ENCODE measurements at regions not wholly inside any gene's neighbourhood (a gene's known extent, or its start where the extent isn't known, plus 50 kb on each side); places are given as distances from the start of the nearest gene placed in this dataset.
"Not testable (repeated sequence)": the region's sequence is repeated elsewhere in the genome, so short reads cannot be mapped to it uniquely, and the experiment has no call there.

GRCh38 chr12:128111333-128111732 is 155.6 kb upstream of the TMEM132C start:
- no peak for DNase-seq

- DNase-seq, result no peak
These were observed 155.0 kb upstream of the TMEM132C start for GRCh38 chr12:128111951-128112350.

- DNase-seq, result not testable (repeated sequence)
These were observed 153.7 kb upstream of the TMEM132C start for GRCh38 chr12:128113250-128113649.

- DNase-seq, result no peak
These were observed 152.5 kb upstream of the TMEM132C start for GRCh38 chr12:128114485-128114884.

- DNase-seq, result no peak
These were observed 150.4 kb upstream of the TMEM132C start for GRCh38 chr12:128116537-128116936.

GRCh38 chr12:128120035-128120434 is 146.9 kb upstream of the TMEM132C start:
- no peak for DNase-seq

GRCh38 chr12:128121424-128121823 is 145.5 kb upstream of the TMEM132C start:
- no peak for DNase-seq

GRCh38 chr12:128123096-128123495 is 143.9 kb upstream of the TMEM132C start:
- DNase-seq, result no peak

- no peak for DNase-seq
These were observed 135.0 kb upstream of the TMEM132C start for GRCh38 chr12:128131955-128132354.

- DNase-seq, result no peak
These were observed 133.5 kb upstream of the TMEM132C start for GRCh38 chr12:128133321-128134073.

GRCh38 chr12:128137140-128137539 is 129.8 kb upstream of the TMEM132C start:
- DNase-seq, result no peak

- no peak for DNase-seq
These were observed 128.8 kb upstream of the TMEM132C start for GRCh38 chr12:128138125-128138524.

GRCh38 chr12:128140551-128140950 is 126.4 kb upstream of the TMEM132C start:
- DNase-seq, result no peak

- DNase-seq, result no peak
These were observed 116.0 kb upstream of the TMEM132C start for GRCh38 chr12:128150961-128151360.

- DNase-seq, result no peak
These were observed 111.4 kb upstream of the TMEM132C start for GRCh38 chr12:128155571-128155970.

- DNase-seq, result no peak
These were observed 103.9 kb upstream of the TMEM132C start for GRCh38 chr12:128163086-128163485.

- DNase-seq, result no peak
These were observed 102.4 kb upstream of the TMEM132C start for GRCh38 chr12:128164533-128164932.

- DNase-seq, result no peak
These were observed 101.6 kb upstream of the TMEM132C start for GRCh38 chr12:128165387-128165786.

- no peak for DNase-seq
These were observed 98.7 kb upstream of the TMEM132C start for GRCh38 chr12:128168273-128168672.

- no peak for DNase-seq
These were observed 96.8 kb upstream of the TMEM132C start for GRCh38 chr12:128170181-128170580.

- no peak for DNase-seq
These were observed 88.4 kb upstream of the TMEM132C start for GRCh38 chr12:128178565-128178964.

- no peak for DNase-seq
These were observed 88.0 kb upstream of the TMEM132C start for GRCh38 chr12:128178966-128179365.

- no peak for DNase-seq
These were observed 86.8 kb upstream of the TMEM132C start for GRCh38 chr12:128180166-128180565.

- DNase-seq, result no peak
These were observed 76.9 kb upstream of the TMEM132C start for GRCh38 chr12:128190052-128190451.

- DNase-seq, result no peak
These were observed 76.4 kb upstream of the TMEM132C start for GRCh38 chr12:128190614-128191013.

Data from NCI-H1105 (cell line).